Mesenchymal stem cell (in vitro differentiated cells and primary cell): ENCODE measurements at regions not wholly inside any gene's neighbourhood (a gene's known extent, or its start where the extent isn't known, plus 50 kb on each side); places are given as distances from the start of the nearest gene placed in this dataset.
"Not testable (repeated sequence)": the region's sequence is repeated elsewhere in the genome, so short reads cannot be mapped to it uniquely, and the experiment has no call there.

Experiments used
- DNase-seq: peaks from one replicate; pipeline ENCODE4 v3.0.0-alpha.2; 2013
- H2AFZ ChIP-seq: one replicate; pipeline ENCODE4 v1.6.1; 2013; ENCODE audit warnings: low read depth, mild to moderate bottlenecking, control low read depth, inconsistent platforms, low read length, moderate library complexity
- H2AK5ac ChIP-seq: 2 replicates; pipeline ENCODE4 v1.6.1; 2013; ENCODE audit warnings: low read length, moderate library complexity, mild to moderate bottlenecking, inconsistent platforms; ENCODE audit not compliant: severe bottlenecking
- H2BK120ac ChIP-seq: one replicate; pipeline ENCODE4 v1.6.1; 2013; ENCODE audit warnings: low read depth, mild to moderate bottlenecking, inconsistent platforms, low read length, moderate library complexity
- H2BK12ac ChIP-seq, 2 experiments: one replicate each; pipeline ENCODE4 v1.6.1; 2013; ENCODE audit warnings: inconsistent platforms in 2 of 2, low read length in 2 of 2, mild to moderate bottlenecking in 2 of 2, moderate library complexity in 2 of 2, control low read depth in 1 of 2
- H2BK15ac ChIP-seq: one replicate; pipeline ENCODE4 v1.6.1; 2013; ENCODE audit warnings: mild to moderate bottlenecking, low read depth, inconsistent platforms; ENCODE audit not compliant: poor library complexity, severe bottlenecking
- H2BK5ac ChIP-seq: 2 replicates; pipeline ENCODE4 v1.6.1; 2013; ENCODE audit warnings: low read depth, mild to moderate bottlenecking, low read length, control low read depth, inconsistent platforms; ENCODE audit not compliant: poor library complexity, severe bottlenecking
- H3K14ac ChIP-seq, 2 experiments: one replicate each; pipeline ENCODE4 v1.6.1; 2013; ENCODE audit warnings: inconsistent platforms in 2 of 2, low read length in 2 of 2, control low read depth in 1 of 2, mild to moderate bottlenecking in 1 of 2, moderate library complexity in 1 of 2
- H3K18ac ChIP-seq, 2 experiments: one replicate each; pipeline ENCODE4 v1.6.1; 2013; ENCODE audit warnings: inconsistent platforms in 2 of 2, low read length in 2 of 2, control low read depth in 1 of 2, low read depth in 1 of 2, mild to moderate bottlenecking in 1 of 2
- H3K23ac ChIP-seq, 2 experiments: one replicate each; pipeline ENCODE4 v1.6.1; 2013; ENCODE audit warnings: inconsistent platforms in 2 of 2, low read length in 2 of 2, mild to moderate bottlenecking in 2 of 2, moderate library complexity in 2 of 2, control low read depth in 1 of 2
- H3K27ac ChIP-seq: 2 replicates; pipeline ENCODE4 v1.5.1; 2013; ENCODE audit warnings: mild to moderate bottlenecking, moderate library complexity, low read length, control low read depth, inconsistent platforms; ENCODE audit not compliant: poor library complexity, severe bottlenecking
- H3K27me3 ChIP-seq, 2 experiments: 2 replicates each; pipeline versions ENCODE4 v1.6.1 to v1.7.0; 2013; ENCODE audit warnings: low read length in 2 of 2, mild to moderate bottlenecking in 2 of 2, moderate library complexity in 2 of 2, control low read depth in 1 of 2, inconsistent platforms in 1 of 2; ENCODE audit not compliant: control insufficient read depth in 1 of 2, insufficient read depth in 1 of 2
- H3K36me3 ChIP-seq, 2 experiments: 2 replicates each; pipeline versions ENCODE4 v1.6.1 to v1.7.0; 2013; ENCODE audit warnings: low read length in 2 of 2, control low read depth in 1 of 2, inconsistent platforms in 1 of 2, low read depth in 1 of 2, mild to moderate bottlenecking in 1 of 2; ENCODE audit not compliant: insufficient read depth in 2 of 2, control insufficient read depth in 1 of 2
- H3K4ac ChIP-seq, 2 experiments: one replicate each; pipeline ENCODE4 v1.6.1; 2013; ENCODE audit warnings: inconsistent platforms in 2 of 2, low read length in 2 of 2, mild to moderate bottlenecking in 2 of 2, moderate library complexity in 2 of 2, control low read depth in 1 of 2, low read depth in 1 of 2
- H3K4me1 ChIP-seq: 2 replicates; pipeline ENCODE4 v1.6.1; 2013; ENCODE audit warnings: low read depth, low read length, control low read depth; ENCODE audit not compliant: control insufficient read depth, insufficient read depth
- H3K4me2 ChIP-seq: 2 replicates; pipeline ENCODE4 v1.6.1; 2013; ENCODE audit warnings: low read length, mild to moderate bottlenecking, inconsistent platforms; ENCODE audit not compliant: poor library complexity, severe bottlenecking
- H3K4me3 ChIP-seq, 2 experiments: 2 replicates each; pipeline versions ENCODE4 v1.5.1 to v1.7.0; 2013; ENCODE audit warnings: low read length in 2 of 2, mild to moderate bottlenecking in 2 of 2, control low read depth in 1 of 2, low read depth in 1 of 2; ENCODE audit not compliant: insufficient read depth in 1 of 2
- H3K79me1 ChIP-seq: replicated peaks from 2 replicates; pipeline ENCODE4 v1.6.1; 2013; ENCODE audit warnings: mild to moderate bottlenecking, control low read depth, low read length, inconsistent platforms; ENCODE audit not compliant: poor library complexity, severe bottlenecking
- H3K9ac ChIP-seq: 2 replicates; pipeline ENCODE4 v1.7.0; 2013; ENCODE audit warnings: mild to moderate bottlenecking, low read length, moderate library complexity
- H3K9me3 ChIP-seq: 2 replicates; pipeline ENCODE4 v1.7.0; 2013; ENCODE audit warnings: mild to moderate bottlenecking, low read length; ENCODE audit not compliant: control insufficient read depth
- H4K8ac ChIP-seq: one replicate; pipeline ENCODE4 v1.6.1; 2013; ENCODE audit warnings: inconsistent platforms, mild to moderate bottlenecking, low read length, moderate library complexity
- H4K91ac ChIP-seq: one replicate; pipeline ENCODE4 v1.6.1; 2013; ENCODE audit warnings: mild to moderate bottlenecking, low read length, inconsistent platforms
- WGBS: methylation state at CpG from one replicate; pipeline ENCODE4 v1.1.7; 2013; ENCODE audit warnings: mixed read lengths; 5-methylcytosine and 5-hydroxymethylcytosine counted together

- H3K4me3 ChIP-seq, H3K79me1 ChIP-seq, H3K36me3 ChIP-seq, H3K9me3 ChIP-seq, H2BK12ac ChIP-seq, H3K23ac ChIP-seq, H3K14ac ChIP-seq, DNase-seq, H2AK5ac ChIP-seq, H3K27me3 ChIP-seq, H3K4me2 ChIP-seq, H2AFZ ChIP-seq, H3K27ac ChIP-seq, H2BK5ac ChIP-seq, H3K4me1 ChIP-seq, H4K91ac ChIP-seq, H3K4ac ChIP-seq, H2BK15ac ChIP-seq, H3K18ac ChIP-seq, H3K9ac ChIP-seq, H4K8ac ChIP-seq, H2BK120ac ChIP-seq: not testable (repeated sequence)
- 78% methylated on average over 4 of the region's 4 CpGs for WGBS
These were observed 775.2 kb downstream of the TMEM121 start for GRCh38 chr14:106301609-106302008.

- H3K27ac ChIP-seq, result no peak overlapping the region
- H2BK5ac ChIP-seq, result no peak overlapping the region
- no peaks in the 10 kb centered on the region for H3K79me1 ChIP-seq
- no peaks in the 10 kb centered on the region for H3K36me3 ChIP-seq
- no peaks in the 10 kb centered on the region for H3K4me1 ChIP-seq
- no peak overlapping the region for H3K14ac ChIP-seq
- H3K23ac ChIP-seq, result no peak overlapping the region
- no peak overlapping the region for H3K18ac ChIP-seq
- WGBS, result 97% methylated on average over 3 of the region's 4 CpGs
- H4K8ac ChIP-seq, result no peak overlapping the region
- no peak for DNase-seq
- no peak overlapping the region for H3K4me3 ChIP-seq
- no peak overlapping the region for H2BK12ac ChIP-seq
- H2BK120ac ChIP-seq, result no peak overlapping the region
- no peak overlapping the region for H3K4ac ChIP-seq
- no peak overlapping the region for H2BK15ac ChIP-seq
- H4K91ac ChIP-seq, result no peak overlapping the region
- H3K4me2 ChIP-seq, result no peak overlapping the region
- H2AFZ ChIP-seq, result no peak overlapping the region
- H3K9ac ChIP-seq, result no peak overlapping the region
- H3K27me3 ChIP-seq, result no peaks in the 10 kb centered on the region
- no peak overlapping the region for H2AK5ac ChIP-seq
- no peaks in the 10 kb centered on the region for H3K9me3 ChIP-seq
These were observed 776.3 kb downstream of the TMEM121 start for GRCh38 chr14:106302661-106303060.

- Histone ChIP-seq H3K14ac (no peak overlapping the region), H3K4ac (no peak overlapping the region), H4K91ac (no peak overlapping the region), H3K36me3 (no peaks in the 10 kb centered on the region), H4K8ac (no peak overlapping the region), H2AFZ (no peak overlapping the region), H3K9ac (no peak overlapping the region), H3K4me1 (no peaks in the 10 kb centered on the region), H2AK5ac (no peak overlapping the region), H3K27ac (no peak overlapping the region), H3K23ac (no peak overlapping the region), H3K79me1 (no peaks in the 10 kb centered on the region), H3K18ac (no peak overlapping the region), H2BK12ac (no peak overlapping the region), H3K27me3 (no peaks in the 10 kb centered on the region), H2BK120ac (no peak overlapping the region), H3K4me2 (no peak overlapping the region), H3K9me3 (no peaks in the 10 kb centered on the region), H3K4me3 (no peak overlapping the region), H2BK15ac (no peak overlapping the region), H2BK5ac (no peak overlapping the region)
- DNase-seq, result no peak
- WGBS, result 80% methylated on average over 5 of the region's 5 CpGs
These were observed 777.9 kb downstream of the TMEM121 start for GRCh38 chr14:106304271-106304670.

- Histone ChIP-seq H2BK120ac (no peak overlapping the region), H2AK5ac (no peak overlapping the region), H3K9ac (no peak overlapping the region), H3K36me3 (no peaks in the 10 kb centered on the region), H3K27me3 (no peaks in the 10 kb centered on the region), H3K27ac (no peak overlapping the region), H3K4ac (no peak overlapping the region), H3K14ac (no peak overlapping the region), H2BK5ac (no peak overlapping the region), H3K9me3 (no peaks in the 10 kb centered on the region), H3K4me2 (no peak overlapping the region), H2AFZ (no peak overlapping the region), H3K4me1 (no peaks in the 10 kb centered on the region), H3K23ac (no peak overlapping the region), H2BK12ac (no peak overlapping the region), H4K91ac (no peak overlapping the region), H3K18ac (no peak overlapping the region), H3K4me3 (no peak overlapping the region), H4K8ac (no peak overlapping the region), H2BK15ac (no peak overlapping the region), H3K79me1 (no peaks in the 10 kb centered on the region)
- WGBS, result 49% methylated on average over 17 of the region's 17 CpGs
- DNase-seq, result no peak
These were observed 782.5 kb downstream of the TMEM121 start for GRCh38 chr14:106308839-106309389.
